ENCODE measurements at regions not wholly inside any gene's neighbourhood (a gene's known extent, or its start where the extent isn't known, plus 50 kb on each side); places are given as distances from the start of the nearest gene placed in this dataset.
"Not testable (repeated sequence)": the region's sequence is repeated elsewhere in the genome, so short reads cannot be mapped to it uniquely, and the experiment has no call there.

- TF ChIP-seq CTCF (conservative IDR thresholded peaks at IDR 0.05); ZFX (IDR thresholded peaks at IDR 0.05): not testable (repeated sequence)
Measured at GRCh38 chrX:63142588-63142987, 208.5 kb downstream of the SPIN4 start.

All from C4-2B (cell line).